Choroid plexus epithelial cell (primary cell): ENCODE measurements at regions not wholly inside any gene's neighbourhood (a gene's known extent, or its start where the extent isn't known, plus 50 kb on each side); places are given as distances from the start of the nearest gene placed in this dataset.

ENCODE experiments used
- DNase-seq: peaks from one replicate; pipeline ENCODE4 v3.0.0-alpha.2; 2010; ENCODE audit warnings: low read depth
- H3K4me3 ChIP-seq: 2 replicates; pipeline ENCODE4 v1.5.1; 2011; ENCODE audit warnings: low read depth, mild to moderate bottlenecking, control low read depth, low read length, moderate library complexity
- TF ChIP-seq, protein P1 (sequence below): conservative IDR thresholded peaks from 2 replicates; pipeline ENCODE4 v1.5.1; 2011; ENCODE audit warnings: low read depth, mild to moderate bottlenecking, control low read depth, inconsistent platforms, low read length, moderate library complexity

DNA sequence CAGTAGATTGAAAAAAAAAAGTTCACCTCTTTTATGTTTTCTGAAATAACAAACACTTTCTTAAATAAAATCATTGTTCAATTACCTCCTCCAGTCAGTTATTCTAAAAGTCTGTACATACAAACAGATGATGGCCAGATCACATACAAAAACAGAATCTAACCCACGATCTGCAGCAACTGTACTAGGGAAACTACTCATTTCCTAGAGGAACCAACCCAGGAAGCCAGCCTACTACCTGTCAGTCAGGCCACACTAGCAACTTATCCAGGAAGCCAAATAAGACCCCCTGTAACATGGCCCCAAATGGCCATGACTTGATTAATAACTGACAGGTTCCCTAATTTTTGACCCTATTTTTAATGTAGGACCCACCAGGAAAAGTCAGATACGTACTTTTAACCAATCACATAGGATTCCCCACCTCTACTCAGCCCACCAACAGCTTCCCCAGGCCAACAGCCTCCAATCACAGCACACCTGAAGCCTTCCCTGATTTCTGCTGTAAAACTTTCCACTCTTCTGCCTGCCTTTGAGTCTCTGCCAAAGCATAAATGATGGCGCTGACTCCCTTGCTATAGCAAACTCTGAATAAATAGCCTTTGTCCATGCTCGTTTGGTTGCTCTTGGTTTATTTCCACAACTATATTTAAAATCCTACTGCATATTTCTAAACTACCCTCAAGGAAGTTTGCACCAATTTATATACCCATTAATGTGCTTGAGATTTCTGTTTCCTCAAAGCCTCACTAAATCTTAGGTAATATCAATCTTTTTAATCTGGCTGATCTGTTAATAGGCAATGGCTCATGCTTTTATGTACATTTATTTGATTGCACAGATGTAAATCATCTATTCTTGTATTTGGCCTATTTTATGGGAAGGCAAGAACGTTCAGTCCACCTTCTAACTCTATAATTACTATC is 486.4 kb downstream of the FBXO15 start:
- TF ChIP-seq, protein P1, sequence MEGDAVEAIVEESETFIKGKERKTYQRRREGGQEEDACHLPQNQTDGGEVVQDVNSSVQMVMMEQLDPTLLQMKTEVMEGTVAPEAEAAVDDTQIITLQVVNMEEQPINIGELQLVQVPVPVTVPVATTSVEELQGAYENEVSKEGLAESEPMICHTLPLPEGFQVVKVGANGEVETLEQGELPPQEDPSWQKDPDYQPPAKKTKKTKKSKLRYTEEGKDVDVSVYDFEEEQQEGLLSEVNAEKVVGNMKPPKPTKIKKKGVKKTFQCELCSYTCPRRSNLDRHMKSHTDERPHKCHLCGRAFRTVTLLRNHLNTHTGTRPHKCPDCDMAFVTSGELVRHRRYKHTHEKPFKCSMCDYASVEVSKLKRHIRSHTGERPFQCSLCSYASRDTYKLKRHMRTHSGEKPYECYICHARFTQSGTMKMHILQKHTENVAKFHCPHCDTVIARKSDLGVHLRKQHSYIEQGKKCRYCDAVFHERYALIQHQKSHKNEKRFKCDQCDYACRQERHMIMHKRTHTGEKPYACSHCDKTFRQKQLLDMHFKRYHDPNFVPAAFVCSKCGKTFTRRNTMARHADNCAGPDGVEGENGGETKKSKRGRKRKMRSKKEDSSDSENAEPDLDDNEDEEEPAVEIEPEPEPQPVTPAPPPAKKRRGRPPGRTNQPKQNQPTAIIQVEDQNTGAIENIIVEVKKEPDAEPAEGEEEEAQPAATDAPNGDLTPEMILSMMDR = no peak

DNA sequence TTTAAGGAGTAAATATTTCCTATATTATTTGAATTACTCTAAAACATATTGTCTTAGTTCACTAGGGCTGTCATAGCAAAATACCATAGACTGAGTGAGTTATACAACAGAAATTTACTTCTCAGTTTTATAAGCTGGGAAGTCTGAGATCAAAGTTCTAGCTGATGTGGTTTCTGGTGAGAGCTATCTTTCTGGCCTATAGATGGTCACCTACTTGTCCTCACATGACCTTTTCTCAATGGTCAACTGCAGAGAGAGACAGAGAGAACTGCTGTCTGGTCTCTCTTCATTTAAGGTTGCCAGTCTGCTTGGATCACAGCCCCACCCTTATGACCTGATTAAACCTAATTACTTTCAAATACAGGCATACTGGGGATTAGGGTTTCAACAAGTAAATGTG is 490.9 kb downstream of the FBXO15 start:
- TF ChIP-seq, protein P1 = no peak
- no peak overlapping the region for H3K4me3 ChIP-seq
- DNase-seq = no peak

More for the DNA sequence above, 486.4 kb downstream of the FBXO15 start:
- no peak for DNase-seq
- H3K4me3 ChIP-seq = no peak overlapping the region

DNA sequence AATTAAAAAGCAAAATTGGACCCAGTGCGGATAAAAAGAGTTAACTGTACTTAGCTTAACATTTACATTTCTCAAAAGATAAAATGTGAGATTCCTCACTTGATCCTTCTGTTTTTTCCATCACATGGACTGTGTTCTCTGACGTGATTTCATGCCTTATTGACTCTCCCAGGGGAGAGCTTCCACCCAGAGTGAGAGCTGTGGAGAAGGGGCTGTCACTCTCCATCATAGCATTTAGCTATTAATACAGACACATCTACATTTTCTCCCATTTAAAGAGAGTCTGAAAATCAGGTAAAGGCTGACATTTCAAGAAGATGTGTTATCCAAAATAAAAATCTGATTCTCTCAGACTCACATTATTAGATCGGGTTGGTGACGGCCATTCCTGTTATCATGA is 493.8 kb downstream of the FBXO15 start:
- TF ChIP-seq, protein P1 = no peak
- H3K4me3 ChIP-seq = no peak overlapping the region
- DNase-seq = no peak

DNA sequence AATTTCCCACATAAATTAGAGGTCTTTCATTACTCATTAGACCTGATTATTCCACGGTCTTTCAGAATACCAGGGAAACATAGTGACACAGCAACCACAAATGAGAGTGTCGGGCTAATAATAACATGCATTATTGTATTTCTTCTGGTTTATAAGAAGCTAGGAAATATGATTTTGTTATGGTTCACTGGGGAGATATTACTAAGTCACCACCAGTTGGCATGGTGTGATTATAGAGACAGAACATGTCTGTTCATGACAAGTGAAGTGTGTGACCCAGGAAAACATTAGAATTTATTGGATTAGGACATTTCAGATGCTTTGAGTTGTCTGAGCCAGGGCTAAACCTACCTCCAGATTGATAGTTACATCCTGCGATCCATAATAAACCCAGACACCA is 494.4 kb downstream of the FBXO15 start:
- H3K4me3 ChIP-seq = no peak overlapping the region
- DNase-seq = no peak
- TF ChIP-seq, protein P1 = no peak

DNA sequence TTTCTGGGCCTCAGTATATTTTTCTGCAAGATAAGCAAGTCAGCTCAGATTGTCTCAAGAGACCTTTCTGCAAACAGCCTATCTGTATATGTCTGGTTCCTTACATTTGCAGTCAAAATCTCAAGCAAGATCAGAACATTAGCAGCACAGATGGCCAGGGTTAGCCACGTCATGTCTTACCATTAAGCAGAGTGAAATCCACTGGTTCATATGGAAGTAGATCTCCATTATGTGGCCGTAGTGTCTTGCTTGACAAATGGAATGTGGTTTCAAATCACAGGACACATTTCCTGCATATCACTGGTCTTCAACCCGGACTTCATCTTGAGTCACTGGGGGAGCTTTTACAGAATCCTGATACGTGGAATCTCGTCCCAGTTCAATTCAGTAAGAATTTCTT is 500.2 kb downstream of the FBXO15 start:
- no peak overlapping the region for H3K4me3 ChIP-seq
- TF ChIP-seq, protein P1 = no peak
- no peak for DNase-seq

DNA sequence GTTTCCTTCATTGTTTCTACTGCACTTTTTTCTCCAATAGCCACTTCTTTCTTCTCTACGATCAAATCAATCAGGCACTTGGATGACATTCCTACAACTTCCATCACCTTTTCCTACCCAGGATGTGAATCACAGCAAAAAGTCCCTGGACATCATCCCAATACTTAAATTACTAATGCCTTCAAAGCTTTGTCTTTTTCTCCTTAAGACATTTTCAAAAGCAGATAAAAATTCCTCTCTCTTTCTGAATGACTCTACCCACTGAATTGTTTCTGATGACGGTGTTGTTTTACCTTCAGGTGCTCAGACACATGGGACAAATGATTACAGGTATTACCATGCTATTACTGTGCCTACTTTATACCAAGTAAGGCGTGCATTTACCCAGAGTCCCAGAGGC is 500.9 kb downstream of the FBXO15 start:
- H3K4me3 ChIP-seq = no peak overlapping the region
- peak; percentile 34 for DNase-seq
- TF ChIP-seq, protein P1 = no peak

DNA sequence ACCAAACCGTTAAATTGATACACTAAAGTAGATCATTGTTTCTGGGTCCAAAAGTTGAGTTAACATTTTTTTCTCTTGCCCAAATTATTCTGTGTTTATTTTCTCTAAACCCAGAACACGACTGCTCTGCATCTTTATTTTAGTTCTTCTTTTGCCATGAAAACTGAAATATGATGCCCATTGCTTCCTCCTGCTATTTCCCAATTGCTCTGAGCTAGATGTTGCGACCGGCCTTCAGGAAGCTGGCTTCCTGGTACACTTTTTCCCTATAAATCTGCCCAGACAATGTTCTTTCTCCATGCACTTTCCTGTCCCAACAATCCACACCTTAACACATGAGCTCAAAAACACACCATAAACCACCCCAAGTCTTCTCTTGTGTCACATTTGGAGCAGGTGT is 501.4 kb downstream of the FBXO15 start:
- TF ChIP-seq, protein P1 = no peak
- no peak for DNase-seq
- H3K4me3 ChIP-seq = no peak overlapping the region
